Suppressor macrophage treated with lipopolysaccharide for 4 hours (primary cell): ENCODE measurements at regions not wholly inside any gene's neighbourhood (a gene's known extent, or its start where the extent isn't known, plus 50 kb on each side); places are given as distances from the start of the nearest gene placed in this dataset.
A peak's percentile ranks its signal among the peaks of the same experiment; 100 is the strongest.

ENCODE experiments used
- DNase-seq: peaks from one replicate; pipeline ENCODE4 v3.0.0-alpha.2; 2020

DNA sequence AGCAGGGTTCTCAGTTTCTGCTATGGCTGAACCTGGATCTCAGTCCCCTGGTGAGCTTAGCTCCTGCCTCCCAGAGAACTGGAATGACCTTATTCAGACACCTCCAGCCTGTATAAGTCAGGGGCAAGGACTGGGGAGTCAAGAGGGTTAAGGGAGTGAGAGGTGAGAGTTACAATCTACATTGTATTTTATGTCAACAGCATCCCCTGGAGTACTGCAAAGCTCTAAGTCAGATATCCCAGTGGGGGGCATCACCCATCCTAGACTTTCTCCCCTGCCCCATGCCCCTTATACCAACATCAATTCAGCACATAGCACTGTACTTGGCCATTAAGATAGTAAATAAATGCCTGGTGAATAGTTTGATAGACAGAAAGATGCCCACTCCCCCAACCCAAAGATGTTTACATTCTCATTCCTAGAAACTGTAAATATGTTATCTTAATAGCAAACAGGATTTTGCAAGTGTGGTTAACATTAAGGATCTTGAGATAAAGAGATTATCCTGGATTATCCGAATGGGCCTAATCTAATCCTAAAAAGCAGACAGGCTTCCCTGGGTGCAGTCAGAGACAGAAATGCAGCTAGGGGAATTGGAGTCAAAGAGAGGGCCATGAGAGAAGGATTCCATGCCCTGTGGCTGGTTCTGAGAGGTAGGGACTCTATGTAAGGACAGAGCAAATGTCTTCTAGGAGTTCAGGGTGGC is 132.3 kb upstream of the RASGRP1 start:
- no peak for DNase-seq

DNA sequence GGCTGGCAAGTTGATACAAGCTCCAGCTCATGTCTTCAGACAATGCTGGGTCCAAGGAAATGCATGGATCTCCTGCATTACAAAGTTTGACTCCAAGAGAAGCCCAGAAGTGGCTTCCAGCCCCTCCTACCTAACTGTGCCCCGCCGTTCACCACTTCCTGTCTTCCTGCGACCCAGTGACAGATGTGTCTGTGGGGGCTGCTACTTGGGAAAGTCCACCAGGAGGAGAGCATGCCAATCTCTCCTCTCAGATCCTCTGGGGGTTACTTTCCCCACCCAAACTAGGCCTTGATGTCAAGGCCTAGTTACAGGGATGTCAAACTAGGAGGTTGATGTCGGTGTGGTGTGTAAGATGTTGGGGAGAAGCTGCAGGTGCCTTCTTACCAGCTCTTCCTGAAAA is 133.6 kb upstream of the RASGRP1 start:
- DNase-seq = no peak

DNA sequence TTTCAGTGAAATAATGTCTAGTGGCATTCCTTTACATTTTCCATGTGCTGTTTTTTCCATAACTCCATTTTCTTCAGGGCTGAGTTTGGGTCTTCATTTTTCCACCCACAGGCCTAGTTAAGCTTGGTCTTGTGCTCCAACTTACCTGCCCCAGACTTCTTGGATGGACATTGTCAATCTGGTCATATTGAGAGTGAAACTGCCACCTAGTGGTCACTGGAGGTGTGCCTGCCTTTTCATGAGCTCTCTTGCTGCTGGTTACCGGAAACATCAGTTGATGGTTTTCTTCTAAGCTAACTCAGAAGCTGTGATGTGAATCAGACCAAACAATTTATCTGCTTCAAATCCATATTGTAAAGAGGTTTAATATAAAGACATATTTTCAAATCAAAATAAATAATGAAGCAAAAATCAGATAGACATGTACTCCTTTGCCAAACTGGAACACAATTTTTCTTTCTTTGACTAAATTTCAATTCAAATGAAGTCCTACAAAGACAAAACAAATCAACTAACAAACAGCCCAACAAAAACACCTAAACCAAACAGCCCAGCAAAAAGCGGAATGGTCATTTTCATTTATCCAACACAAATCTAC is 135.1 kb upstream of the RASGRP1 start:
- DNase-seq = peak; percentile 76

DNA sequence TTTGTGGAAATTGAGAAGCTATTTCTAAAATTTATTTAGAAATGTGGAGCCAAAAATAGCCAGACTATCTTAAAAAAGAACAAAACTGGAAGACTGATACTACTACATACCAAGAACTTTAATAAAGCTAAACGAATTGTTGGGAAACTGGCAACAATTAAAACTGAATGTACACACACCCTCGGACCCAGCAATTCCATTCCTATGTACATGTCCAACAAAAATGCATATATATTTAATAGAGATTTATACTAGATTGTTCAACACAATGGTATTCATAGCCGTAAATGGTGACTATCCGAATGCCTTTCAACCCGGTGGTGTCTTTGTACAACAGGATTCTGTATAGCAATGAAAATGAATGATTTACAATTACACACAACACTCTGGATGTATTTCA is 136.5 kb upstream of the RASGRP1 start:
- DNase-seq = no peak

DNA sequence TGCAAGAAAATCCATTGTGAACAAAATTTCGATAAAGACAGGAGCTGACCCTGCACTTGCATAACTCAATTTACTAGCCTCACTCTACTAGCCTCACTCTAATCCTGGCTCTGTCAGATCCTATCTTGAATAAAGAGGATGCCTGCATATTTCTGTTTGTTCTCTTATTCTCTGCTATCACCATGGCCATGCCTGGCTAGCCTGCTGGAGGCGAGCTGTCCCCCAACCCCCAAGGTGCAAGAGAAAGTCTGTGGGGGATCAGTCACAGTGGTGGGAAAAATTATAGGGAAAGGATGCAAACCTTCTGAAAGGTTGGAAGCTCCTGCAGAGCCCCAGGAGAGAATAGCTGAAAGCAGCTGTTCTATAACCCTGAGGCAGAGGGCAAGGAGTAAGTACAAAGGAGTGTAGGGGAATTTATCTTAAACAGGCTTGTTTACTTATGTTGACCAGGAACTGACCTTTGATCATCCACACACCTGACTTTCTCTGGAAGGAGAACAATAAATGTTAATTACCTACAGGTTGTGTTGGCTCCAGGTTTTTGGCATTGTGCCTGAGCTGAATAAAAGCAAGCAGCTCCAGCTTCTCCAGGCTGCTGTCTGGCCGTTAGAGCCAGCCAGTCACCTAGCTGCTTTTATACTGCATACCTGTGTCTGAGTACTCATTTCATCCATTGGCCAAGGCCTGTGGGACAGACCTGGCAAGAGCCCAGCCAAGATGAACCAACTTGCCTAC is 137.7 kb upstream of the RASGRP1 start:
- no peak for DNase-seq

DNA sequence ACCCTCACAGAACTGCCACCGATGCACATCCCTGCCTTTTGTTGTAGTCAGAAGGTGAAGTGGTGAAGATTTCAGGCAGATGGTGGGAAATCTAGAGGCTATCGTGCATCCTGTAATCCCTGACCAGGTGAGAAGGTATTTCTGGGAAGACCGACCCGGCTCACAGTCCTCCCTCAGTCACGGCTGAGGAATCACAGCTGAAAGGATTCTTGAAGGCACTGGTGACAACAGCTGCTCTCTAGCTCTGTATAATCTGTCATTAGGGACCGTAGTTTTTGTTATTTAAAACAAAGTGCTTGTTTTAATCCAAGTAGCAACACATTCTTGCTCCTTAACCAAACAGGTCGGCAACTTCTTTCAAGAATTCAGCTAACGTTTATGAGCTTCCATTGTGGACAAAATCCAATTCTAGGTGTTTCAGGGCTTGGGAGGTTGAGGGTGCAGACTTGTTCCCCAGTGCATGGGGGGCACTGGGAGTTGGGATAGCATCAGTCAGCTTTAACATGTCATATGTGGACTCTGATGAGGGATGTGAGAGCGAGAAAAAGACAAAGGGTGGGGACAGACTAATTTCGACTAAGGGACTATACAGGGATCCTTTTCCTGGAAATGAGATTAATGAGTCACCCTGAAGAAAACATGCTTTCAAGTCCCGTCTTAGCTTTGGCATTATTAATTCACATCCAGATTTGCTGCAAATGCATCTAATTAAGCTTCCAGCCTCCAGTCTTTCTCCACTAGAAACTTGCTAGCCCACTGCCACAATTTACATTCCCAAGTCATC is 141.0 kb upstream of the RASGRP1 start:
- DNase-seq = no peak

DNA sequence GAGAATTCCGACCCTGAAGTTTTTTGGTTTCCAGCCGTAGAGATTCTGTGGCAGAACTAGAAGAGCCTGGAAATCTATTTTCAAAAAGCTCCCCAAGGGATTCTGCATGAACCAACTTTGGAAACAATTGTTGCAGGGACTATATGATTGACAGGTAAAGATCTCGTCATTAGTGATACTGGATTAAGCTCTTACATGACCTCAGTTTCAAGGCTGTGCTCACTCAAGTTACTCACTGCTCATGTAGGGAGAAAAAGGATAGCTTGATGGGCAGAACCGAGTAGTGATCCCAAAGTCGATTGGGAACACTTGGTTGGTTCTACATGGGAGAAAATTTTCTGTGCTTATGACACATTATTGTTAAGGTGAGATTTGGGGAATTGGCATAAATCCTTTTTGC is 142.3 kb upstream of the RASGRP1 start:
- no peak for DNase-seq

DNA sequence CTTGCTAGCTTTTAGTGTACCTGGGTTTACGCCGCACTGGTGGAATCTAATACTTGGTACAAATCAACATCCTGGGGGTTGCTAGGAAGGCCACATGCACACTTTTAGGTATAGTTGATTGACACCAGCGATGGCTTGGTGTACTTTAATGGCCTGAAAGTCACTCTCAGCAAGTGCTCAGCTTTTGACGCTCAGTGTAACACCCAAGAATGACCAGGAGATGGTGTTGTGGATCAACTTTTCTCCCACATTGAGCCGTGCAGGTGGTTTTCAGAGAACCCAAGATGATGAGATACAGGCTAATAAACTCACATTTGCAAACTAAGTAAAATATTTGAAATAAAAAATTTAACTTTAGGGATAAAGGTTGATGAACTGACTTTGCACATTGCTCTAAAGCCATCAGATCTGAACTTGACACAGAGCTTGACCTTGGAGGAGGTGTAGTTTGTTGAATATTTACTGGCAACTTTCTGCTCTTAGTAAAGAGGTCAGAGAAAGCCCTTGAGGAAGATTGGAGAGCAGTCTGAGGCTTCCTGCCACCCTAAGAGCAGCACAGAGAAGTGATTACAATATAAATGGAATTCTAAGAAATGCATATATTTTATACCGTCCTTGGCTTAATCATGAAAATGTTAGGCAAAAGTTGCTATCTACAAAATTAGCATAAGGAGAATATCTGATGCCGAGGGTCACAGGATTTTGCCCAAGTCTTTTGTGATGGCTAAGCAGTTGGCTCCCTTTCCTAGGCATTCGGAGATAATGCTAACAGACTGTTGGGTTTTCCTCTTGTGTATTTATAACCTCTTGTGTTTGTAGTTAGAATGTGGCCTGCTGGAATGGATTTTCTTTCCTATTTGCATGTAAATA is 143.4 kb upstream of the RASGRP1 start:
- DNase-seq = peak; percentile 53

DNA sequence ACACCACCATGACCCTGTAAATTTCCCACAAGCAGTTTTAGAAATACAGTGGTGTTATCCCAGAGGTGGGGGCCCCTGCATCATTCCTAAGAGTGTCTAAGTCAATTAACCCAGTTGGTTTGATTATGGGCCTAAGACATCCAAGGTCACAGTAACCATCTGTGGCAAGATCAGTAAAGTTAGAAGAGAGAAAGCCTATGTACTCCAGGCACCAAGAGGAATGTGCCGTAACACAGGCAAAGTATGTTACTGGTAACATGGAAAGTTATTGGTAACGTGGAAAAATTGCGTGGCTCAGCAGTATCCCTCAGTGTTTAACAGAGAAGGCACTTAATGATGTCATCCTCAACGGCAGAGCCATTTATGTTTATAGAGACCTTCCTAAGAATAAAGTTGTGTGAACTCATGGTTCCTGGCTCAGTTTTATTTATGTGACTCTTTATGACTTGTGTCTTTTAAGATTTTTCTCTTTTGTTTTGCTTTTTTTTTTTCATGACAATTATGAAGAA is 144.1 kb upstream of the RASGRP1 start:
- DNase-seq = no peak

DNA sequence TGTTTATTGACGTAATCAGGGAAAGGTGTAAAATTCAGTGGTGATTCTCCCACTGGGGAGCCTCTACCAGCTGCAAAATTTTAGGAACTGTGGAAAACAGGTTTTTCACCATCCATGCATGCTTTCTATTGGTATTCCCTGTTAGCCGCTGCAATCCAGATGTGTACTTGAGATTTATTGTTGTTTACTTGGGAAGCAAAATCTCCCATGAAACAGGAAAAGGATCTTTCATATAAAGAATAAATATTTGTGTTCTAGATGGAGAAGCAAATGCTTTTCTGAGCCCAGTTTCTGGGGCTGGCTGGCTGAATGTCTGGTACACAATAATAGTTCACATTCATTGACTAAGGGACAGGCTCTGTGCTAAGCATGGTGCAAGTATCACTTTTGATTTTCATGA is 144.6 kb upstream of the RASGRP1 start:
- no peak for DNase-seq

DNA sequence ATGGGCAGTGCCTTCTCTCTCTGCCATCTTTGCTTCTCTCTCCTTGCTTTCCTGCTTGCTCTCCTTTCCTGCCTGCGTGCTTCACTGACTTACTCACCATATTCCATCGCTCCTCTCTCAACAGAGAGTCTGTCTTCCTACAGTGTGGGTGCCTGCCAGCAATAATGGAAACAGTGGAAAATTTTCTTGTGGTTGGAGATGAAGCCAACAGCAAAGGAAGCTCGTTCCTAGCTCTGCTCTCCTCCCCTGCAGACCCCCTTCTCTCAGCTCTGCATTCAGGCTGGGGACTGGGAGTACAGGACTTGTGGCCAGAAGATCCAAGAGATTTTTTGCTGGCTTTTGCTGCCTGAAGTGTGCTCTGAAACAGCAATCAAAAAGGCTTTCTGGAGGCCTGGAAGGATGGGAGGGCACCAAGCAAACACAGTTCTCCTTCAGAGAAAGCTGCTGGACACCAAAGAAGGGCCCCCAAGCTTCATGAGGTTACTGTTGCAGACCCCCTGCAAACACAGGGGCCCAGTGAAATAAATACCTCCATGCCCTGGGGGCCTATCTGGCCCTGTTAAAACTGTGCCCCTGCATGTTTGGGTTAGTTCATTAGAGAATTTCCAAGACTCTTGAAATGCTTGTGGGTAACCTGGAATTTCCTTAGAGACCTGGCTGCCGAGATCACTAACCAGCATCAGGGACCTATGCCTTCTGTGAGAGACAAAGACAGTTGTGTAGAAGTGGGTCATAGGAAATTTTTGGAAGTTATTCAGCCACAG is 149.9 kb upstream of the RASGRP1 start:
- DNase-seq = no peak

DNA sequence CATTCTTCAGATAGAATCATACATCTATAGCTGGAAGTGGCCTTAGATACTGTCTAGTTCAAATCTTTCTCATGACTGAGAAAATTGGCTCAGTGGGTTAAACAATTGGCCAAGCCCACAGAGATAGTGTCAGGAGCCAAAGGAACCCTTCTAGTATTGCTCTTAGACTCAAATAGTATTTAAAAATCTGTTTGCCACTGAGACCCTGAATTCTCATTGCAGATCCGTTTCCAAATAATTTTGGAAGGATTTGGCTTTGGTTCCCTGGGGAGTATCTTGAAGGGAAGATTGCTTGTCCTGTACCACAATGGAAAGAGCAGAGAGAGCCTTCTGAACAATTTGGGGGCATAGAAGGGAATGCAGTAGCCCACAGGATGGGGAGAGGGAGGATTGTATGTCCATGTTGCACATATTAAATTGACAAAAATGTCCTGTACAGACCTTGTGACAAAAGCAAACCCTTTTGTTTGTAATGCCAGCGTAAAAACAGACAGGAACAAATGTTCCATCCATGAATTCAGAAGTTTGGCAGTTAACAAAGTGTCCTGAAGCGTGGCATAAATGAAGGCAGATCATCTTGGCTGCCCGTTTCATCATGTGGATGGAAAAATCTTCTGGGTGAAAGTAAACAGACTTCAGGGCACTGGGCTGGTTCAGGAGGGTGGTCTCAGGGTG is 156.4 kb upstream of the RASGRP1 start:
- no peak for DNase-seq

DNA sequence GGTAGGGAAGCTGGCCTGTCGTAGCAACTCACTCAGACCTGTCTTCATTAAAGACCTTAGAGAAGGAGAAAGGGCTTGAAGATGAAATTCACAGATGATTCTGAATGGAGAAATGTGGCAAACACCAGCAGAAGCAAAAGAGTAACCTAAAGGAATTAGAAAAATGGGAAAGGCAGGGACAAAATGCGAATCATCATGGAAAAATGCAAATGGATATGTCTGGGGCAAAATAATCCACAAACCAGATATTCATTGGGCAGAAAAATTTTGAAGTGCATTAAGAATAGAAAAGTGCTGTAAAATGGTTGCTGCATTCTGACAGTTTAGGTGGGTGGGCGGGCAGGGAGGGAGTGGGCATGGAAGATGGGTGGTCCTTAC is 156.9 kb upstream of the RASGRP1 start:
- no peak for DNase-seq

DNA sequence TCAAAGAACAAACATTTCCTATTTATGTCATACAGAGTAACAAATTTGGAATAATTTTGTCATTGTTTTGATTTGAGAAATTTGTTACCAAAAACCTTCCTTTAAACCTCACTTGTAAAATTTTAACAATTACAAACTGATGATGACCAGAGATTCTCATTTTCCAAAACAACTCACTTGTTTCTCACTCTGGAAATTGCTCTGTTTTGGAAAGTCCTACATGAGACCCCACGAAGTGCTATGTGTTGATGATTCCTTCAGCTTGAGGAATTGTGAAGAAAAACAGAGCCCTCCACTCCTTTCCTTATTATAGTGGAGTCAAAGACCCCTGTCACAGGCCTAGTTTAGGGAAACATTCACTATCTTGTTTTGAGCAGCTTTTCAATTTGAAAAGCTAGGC is 157.6 kb upstream of the RASGRP1 start:
- DNase-seq = no peak

DNA sequence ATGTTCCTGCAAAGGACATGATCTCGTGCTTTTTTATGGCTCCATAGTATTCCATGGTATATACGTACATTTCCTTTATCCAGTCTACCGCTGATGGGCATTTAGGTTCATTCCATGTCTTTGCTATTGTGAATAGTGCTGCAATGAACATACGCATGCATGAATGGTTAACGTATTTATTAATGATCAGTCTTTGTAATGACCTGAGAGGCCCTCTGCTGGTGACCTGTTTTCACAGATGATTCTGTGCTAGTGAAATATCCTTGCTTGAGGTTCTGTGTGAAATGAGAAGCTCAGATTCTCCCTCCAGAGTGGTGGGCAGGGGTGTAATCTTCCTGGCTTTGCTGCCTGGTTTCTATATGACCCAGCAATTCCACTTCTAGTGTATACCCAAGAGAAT is 160.2 kb upstream of the RASGRP1 start:
- DNase-seq = no peak

DNA sequence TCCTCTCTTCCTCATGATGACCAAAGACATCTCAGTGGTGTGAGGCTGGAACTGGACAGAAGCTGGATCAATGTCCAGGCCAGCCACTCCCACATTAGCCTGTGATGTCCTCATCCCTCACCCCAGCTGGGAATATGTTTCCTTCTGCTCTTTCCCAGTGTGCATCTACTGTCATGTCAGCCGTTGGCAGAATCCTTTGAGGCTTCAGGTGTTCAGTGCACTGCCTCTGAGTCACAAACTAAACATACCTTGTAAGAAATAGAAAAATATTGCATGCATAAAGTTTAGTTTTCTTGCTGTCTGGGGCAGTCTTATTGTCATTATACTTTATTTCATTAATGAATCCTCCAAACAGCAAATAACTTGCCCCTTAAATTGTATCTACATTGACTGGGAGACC is 161.6 kb upstream of the RASGRP1 start:
- no peak for DNase-seq

DNA sequence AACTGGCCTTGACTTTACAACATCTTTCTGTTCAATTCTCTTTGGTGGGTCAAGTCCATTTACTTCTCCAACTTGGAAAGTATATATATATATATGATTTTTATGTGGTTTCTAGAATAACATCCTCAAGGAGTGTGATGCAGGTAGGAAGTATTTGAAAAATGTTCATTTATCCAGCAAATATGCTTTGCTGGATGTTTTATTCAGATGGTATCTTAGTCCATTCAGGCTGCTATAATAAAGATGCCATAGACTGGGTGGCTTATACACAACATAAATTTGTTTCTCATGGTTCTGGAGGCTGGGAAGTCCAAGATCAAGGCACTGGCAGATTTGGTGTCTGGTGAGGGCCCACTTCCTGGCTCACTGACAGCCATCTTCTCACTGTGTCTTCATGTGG is 168.7 kb upstream of the RASGRP1 start:
- no peak for DNase-seq

DNA sequence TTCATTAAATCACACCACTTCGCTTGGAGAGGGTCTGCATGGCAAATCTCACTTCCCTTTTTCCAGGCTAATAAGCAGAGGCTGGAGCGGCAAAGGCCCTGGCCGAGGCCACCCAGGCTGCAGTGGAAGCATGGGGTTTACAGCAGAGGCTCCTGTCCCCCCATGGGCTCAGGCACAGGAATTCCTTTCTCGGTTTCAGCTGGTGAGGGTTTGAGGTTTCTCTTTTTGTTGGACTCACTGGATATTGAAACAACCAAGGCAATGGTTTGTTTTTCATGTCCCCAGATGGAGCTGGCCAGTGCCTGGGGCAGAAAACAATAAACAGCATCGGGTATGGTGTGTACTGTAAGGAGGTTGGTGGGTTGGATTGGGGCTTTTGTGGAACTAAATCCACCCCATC is 175.6 kb upstream of the RASGRP1 start:
- DNase-seq = no peak

DNA sequence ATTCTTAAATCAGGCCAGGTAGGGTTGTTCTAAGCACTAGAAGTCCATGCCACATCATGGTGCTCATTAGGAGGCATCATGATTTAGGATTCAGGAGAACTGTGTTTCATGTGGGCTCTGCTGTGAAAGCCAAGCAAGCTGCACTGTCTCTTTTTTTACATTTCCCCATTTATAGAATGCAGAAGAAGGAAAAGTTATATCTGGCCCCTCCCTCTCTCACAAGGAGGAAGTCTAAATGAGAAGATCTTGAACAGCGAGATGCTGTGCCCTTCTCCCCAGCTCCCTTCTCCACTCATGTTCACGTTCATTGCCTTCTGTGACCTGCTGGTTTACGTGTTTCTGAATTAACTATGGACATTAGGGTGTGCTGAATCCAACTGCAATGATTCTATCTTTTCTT is 178.5 kb upstream of the RASGRP1 start:
- peak; percentile 2 for DNase-seq

DNA sequence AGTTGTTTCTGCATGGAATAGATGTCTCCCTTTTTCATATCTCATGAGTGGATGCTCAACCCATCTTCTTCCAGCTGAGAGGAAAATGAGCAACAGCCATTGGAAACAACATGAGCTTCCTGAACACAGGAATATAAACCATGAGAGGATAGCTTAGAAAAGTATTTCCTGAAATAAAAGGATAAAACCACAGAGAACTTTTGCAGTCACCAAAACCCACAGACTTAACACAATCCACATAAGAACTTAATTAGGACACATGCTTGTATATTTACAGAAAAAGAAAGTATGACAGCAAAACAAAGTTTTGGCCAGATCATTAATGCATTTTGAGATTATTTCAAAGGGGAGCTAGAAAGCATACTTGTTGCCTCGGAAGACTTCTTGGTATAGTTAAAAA is 180.5 kb upstream of the RASGRP1 start:
- no peak for DNase-seq

DNA sequence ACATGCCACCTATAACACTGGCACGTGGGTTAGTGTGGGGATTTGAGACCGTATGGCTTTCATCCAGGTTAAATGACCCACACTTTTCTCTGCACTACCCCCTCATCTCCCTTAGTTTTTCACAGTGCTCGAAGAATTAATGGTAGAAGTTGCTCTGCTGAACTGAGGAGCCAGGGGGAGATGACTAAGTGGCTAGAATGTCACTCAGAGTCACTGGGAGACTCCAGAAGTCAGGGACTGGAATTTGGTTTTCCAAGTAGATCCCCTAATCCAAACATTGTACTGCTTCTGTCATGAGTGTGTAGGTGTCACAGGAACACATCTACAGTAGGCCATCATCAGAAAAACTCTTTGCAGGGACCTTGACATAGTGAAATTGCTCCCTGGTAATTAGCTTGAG is 181.0 kb upstream of the RASGRP1 start:
- DNase-seq = no peak
